CD4-positive, alpha-beta T cell treated with Interferon gamma for 1 hour (primary cell): ENCODE measurements at regions not wholly inside any gene's neighbourhood (a gene's known extent, or its start where the extent isn't known, plus 50 kb on each side); places are given as distances from the start of the nearest gene placed in this dataset.
A peak's percentile ranks its signal among the peaks of the same experiment; 100 is the strongest.

Experiments used
- DNase-seq: peaks from one replicate; pipeline ENCODE4 v3.0.0-alpha.2; 2020

- no peak for DNase-seq
These were observed 197.7 kb downstream of the CD47 start for GRCh38 chr3:107892955-107893624.

DNA sequence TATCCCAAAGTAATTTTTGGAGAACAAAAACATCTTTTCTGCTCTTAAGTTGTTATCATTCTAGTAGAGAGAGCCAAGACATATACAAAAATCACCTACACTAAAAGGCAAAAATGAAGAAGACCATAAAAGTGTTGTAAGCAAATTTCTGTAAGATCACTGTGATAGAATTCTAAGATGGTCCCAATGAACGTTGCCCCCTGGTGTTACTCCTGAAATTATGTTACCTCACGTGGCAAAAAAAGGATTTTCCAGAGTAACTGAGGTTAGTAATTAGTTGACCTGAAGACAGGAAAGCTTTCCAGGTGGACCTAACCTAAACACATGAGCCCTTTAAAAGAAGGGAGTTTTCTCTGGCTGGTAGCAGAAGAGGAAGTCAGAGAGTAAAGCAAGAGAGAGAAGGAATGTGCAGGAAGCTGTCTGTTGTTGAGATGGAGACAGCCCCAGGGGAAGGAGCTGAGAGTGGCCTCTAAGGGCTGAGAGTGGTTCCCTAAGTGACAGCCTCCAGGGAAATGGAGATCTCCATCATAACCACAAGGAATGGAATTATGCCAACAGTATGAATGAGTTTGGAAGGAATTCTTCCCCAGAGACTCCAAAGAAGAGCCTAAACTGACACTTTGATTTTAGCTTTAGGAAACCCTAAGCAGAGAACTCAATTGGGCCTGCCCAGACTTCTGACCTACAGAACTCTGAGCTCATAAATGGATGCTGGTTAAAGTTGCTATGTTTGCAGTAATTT lies 205.9 kb downstream of the CD47 start:
- DNase-seq: no peak

DNA sequence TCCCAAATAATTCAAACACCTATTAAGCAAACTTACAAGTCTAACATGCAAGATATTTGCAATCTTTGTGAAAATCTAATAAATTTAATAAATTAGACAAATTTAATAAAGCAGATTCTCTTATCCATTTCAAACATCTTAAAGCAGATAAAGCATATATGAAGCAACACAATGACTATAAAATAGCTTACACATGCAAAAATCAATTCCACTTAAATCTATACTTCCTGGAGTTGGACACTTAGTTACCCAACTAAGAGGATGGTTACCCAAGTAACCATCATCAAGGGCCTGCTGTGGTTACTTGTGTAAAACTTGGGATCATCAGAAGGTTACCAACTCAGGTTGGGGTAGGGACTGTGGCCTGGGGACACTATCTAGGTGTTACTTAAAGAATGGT lies 206.8 kb downstream of the CD47 start:
- no peak for DNase-seq

DNA sequence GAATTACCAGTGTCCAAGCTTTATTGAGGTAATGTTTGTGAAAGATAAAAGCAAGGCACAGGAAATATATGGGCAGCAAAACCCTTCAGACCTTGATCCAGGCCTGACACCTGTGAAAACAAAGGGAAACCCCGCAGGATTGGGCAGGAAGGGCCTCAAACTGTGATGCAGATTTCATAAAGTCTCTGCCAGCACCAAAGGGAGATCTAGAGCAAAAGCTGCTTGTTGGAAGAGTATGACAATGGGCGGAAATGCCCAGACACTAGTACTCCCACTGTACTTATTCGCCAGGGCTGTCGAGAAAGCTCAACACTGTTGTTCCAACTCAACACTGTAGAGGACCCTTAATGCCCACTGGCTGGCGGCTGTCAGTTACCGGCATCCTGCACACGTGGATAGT lies 207.9 kb downstream of the CD47 start:
- DNase-seq: no peak

DNA sequence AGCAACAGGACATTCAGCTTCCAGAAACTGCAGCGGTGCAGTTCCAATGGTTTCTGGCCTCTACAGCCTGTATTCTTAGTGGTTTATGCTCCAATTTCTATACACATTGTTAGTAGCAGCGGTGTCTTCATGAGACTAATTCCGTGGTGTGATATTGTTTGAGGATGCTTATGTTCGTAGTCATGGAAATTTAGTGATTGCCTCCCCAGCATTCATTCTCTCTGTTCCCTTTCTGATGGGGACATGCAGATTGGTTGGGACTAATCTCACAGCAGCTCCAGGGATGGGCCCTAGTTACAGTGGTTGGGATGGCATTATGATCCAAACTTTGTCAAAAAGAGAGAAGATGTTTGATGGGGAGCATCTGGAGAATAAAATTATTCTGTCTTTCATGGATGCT lies 208.6 kb downstream of the CD47 start:
- no peak for DNase-seq

- no peak for DNase-seq
These were observed 209.3 kb downstream of the CD47 start for GRCh38 chr3:107881509-107881908.

- no peak for DNase-seq
These were observed 210.1 kb downstream of the CD47 start for GRCh38 chr3:107880702-107881101.

GRCh38 chr3:107877936-107878335 lies 212.9 kb downstream of the CD47 start:
- DNase-seq: no peak

- no peak for DNase-seq
These were observed 219.7 kb downstream of the CD47 start for GRCh38 chr3:107870943-107871638.

DNA sequence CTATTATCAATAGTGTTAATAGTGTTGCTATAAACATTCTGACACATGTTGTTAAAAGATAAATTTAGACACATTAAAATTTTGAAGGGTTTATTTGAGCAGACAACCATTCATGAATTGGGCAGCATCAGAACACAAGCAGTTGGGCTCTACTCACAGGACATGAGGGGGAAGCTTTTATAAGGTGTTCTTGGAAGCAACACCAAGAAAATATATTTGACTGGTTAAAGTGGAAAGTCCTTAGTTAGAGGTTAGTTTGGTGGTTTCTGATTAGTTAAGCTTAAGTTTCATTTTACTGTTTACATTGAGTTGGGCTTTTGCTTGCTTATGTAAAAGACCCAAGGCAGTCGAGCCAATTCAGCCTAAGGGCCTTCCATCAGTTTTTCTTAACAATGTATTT lies 220.7 kb downstream of the CD47 start:
- no peak for DNase-seq

- no peak for DNase-seq
These were observed 222.4 kb downstream of the CD47 start for GRCh38 chr3:107868449-107868848.

DNA sequence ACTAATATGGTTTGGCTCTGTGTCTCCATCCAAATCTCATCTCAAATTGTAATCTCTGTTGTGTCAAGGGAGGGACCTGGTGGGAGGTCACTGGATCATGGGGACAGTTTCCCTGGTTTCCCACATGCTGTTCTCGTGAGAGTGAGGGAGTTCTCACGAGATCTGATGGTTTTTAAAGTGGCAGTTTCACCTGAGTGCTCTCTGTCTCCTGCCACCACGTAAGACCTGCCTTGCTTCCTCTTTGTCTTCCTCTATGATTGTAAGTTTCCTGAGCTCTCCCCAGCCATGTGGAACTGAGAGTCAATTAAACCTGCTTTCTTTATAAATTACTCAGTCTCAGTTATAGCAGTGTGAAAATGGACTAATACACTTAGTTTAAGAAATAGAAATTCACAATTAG lies 228.9 kb downstream of the CD47 start:
- peak; percentile 19 for DNase-seq

GRCh38 chr3:107861422-107861821 lies 229.4 kb downstream of the CD47 start:
- DNase-seq: no peak
